ENCODE measurements at regions not wholly inside any gene's neighbourhood (a gene's known extent, or its start where the extent isn't known, plus 50 kb on each side); places are given as distances from the start of the nearest gene placed in this dataset.
"Not testable (repeated sequence)": the region's sequence is repeated elsewhere in the genome, so short reads cannot be mapped to it uniquely, and the experiment has no call there.

GRCh38 chr12:25615119-25615518 lies 62.0 kb upstream of the LMNTD1 start:
- no peak for DNase-seq

DNA sequence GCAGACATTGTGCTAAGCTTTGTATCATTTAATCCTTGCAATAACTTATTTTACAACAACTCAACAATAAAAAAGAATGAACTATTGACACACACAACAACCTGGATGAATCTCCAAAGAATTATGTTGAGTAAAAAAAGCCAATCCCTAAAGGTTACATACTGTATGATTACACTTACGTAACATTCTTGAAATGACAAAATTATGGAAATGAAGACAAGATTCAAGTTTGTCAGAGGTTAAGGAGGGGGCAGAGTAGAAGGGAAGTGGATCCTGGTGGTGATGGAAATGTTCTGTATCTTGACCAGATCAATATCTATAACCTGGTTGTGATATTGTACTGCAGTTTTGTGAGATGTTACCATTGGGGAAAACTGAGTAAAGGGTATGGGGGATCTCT lies 63.2 kb upstream of the LMNTD1 start:
- no peak for DNase-seq

- no peak for DNase-seq
Measured at GRCh38 chr12:25617991-25618390, 64.9 kb upstream of the LMNTD1 start.

DNA sequence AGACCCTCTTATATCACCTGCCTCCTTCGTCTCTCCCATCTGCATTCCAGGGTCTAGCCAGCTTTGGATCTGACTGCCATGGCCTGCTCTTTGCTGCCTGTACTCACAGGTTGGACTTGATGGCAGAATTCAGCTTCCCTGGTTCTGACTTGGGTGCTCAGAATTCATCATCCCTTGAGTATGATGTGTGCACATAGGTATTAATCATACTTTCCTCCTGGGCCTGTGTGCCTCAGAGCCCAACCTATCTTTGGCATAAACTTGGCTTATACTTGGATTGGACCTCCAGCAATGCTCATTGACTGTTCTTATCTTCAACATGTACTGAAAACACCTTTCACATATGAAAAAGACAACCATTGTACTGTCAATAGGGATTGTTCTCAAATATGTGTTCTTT lies 70.7 kb upstream of the LMNTD1 start:
- no peak for DNase-seq

DNA sequence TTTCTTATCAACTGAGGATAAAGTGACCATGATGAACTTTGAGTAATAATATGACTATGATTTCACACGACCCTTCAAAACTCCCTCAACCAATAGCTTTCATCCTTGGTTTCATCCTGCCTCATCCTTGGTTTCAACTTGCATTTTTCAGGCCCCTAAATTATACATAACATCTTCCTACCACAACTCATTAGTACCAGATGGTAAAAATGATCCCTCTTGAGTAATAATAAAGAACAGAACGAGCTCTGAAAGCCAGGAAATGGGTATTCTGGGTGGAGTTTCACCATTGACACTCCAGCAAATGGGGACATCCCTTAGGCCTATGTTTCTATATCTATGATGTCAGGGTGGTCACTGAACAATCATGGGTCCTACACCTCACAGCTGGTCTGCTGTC lies 72.1 kb upstream of the LMNTD1 start:
- no peak for DNase-seq

DNA sequence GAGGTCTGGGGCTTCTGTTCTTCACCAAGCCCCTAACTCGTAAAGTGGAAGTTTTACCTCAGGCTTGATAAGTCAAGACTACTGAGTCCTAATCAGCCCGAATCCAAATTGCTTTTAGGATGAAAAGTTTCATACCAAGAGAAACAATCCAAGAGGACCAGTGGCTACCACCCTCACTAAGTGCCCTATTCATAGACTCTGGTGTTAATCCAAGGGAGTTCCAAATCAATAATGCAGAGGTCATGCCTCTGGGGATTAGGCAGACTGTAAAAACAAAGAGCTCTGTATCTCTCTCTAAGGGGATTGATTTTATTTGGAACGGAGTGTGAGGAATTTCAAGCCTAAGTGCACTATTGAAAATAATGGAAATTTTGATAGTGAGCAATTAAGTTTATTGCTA lies 76.3 kb upstream of the LMNTD1 start:
- no peak for DNase-seq

DNA sequence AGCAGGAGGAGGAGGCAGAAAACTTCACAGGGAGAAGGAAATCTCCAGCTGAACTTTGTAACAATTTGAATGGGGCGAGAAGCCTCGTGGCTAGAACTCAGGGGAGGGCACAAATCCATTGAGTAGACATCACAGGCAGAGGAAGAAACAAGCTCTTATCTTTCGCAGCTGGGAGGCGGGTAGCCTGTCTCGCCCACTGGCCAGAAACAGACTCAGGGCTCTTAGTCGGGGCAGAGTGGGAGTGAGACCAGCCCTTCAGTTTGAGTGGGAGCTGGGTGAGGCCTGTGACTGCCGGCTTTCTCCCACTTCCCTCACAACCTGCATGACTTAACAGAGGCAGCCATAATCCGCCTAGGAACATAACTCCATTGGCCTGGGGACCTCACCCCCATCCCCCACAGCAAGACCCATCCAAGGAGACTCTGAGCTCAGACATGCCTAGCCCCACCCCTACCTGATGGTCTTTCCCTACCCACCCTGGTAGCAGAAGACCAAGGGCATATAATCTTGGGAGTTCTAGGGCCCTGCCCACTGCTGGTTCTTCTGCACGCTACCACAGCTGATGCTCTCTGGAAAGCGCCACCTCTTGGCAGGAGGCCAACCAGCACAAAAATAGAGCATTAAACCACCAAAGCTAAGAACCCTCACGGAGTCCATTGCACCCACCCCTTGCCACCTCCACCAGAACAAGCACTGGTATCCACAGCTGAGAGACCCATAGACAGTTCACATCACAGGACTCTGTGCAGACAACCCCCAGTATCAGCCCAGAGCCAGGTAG lies 77.8 kb upstream of the LMNTD1 start:
- DNase-seq = not testable (repeated sequence)

GRCh38 chr12:25633149-25633548 lies 80.1 kb upstream of the LMNTD1 start:
- not testable (repeated sequence) for DNase-seq

- no peak for DNase-seq
Measured at GRCh38 chr12:25637752-25638151, 84.7 kb upstream of the LMNTD1 start.

DNA sequence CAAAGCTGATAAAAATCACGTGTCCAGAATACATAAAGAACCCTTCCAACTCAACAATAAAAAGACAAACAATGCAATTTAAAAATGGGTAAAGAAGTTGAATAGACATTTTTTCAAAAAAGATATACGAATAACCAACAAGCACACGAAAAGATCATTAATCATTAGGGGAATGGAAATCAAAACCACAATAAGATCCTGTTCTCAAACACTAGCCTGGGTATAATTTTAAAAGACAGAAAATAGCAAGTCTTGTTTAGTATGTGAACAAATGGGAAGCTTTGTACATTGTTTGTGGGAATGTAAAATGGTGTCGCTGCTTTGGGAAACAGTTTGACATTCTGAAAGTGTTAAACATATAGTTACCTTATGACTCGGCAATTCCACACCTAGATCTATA lies 86.3 kb upstream of the LMNTD1 start:
- no peak for DNase-seq

DNA sequence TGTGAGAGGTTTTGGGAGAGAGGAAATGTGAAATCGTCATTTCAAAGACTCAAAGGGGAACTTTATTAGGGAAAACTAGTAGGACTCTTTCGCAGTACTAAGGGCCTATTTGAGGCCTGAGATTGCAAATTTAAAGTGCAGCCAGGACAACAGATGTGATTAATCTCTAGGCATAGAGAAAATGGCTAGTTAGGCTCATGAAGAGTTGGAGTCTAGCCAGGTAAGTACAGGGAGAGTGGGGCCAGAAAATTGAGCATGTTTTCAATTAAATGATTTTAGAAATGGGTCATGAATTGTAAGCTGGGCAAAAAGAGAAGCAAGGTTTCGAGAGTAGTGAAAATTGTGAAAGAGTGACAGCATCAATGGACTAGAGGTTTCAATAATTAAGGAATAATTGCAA lies 91.9 kb upstream of the LMNTD1 start:
- no peak for DNase-seq

DNA sequence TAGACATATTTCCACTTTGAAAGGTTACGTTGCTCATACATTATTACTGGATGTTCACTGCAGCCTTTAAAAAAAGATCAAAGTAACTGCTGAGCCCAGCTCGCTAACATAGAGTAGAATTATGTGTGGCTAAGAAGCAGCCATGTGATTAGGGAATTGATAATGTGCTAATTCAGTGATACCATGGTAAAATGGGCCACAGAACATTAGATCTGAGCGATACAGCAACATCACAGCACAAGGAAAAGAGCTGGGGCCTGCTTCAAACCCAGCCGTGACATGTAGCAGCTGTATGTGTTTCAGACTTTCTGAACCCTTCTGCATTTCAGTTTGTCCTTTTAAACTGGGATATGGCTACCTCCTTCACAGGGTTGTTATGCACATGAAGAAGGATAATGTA lies 92.3 kb upstream of the LMNTD1 start:
- DNase-seq = no peak

- DNase-seq = no peak
Measured at GRCh38 chr12:25651931-25652330, 98.8 kb upstream of the LMNTD1 start.

DNA sequence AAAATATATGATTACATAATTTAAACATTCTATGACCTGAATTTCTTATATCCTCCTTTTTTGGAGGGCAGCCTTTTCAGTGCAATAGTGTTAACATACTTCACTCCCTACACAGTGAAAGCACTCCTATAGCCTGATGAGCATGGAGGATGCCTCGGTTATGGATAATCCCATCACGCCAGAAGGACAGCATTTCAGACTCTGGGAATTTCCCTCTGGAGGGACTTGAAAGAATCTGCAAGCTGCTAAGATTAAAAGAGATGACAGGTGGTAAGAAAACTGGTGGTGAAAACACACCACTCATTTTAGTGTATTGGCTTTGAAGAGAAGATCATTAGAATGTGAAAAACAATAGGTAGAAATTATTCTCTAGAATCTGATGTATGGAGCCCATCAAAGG lies 99.3 kb upstream of the LMNTD1 start:
- DNase-seq = no peak

DNA sequence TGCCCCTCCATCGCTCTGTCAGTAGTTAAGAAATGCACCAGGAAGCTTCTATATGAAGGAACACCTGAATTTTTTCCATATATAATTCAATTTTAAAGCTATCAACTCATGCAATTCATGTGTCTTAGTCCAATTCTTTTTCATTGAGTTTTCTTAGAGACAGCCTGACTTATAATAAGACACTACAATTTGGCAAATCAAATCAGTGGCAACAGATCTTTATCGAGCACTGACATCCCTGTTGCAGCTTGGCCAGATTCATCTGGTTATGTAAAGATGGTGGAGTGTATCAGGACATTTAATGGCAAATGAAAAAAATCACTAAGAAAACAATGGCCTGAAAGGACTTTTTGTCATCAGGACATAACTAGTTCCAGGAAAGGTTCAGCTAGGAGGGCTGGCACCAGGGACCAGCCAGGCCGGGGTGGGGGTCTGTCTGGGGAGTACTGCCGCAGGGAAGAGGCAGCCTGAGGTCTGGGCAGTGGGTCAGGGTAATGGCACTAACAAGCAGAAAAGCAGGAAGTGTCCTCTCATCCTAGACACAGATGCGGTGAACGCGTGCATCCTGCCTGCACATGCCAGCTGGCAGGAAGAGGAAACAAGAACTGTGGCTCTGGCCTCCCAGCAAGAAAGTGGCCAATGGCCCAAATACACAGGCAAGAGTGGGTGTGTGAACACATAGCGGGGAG lies 100.5 kb upstream of the LMNTD1 start:
- DNase-seq = no peak

GRCh38 chr12:25655702-25656101 lies 102.6 kb upstream of the LMNTD1 start:
- no peak for DNase-seq

DNA sequence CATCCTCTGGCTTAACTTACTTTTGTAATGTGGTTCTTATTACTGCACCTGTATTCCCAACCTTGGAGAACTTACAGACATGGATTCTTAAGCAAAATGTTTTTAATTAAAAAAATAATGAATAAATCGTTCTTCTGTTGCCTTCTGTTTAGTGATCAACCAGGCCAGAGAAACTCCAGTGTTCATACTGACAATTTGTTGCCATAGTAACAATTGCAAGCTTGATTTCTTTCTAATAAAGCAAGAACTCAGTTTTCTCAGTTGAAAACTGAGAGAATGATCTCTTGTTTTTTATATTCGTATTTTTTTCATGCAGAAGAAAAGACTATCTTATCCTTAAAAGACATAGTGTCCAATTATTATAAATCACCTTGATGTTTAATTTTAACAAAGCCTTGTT lies 106.5 kb upstream of the LMNTD1 start:
- DNase-seq = no peak

DNA sequence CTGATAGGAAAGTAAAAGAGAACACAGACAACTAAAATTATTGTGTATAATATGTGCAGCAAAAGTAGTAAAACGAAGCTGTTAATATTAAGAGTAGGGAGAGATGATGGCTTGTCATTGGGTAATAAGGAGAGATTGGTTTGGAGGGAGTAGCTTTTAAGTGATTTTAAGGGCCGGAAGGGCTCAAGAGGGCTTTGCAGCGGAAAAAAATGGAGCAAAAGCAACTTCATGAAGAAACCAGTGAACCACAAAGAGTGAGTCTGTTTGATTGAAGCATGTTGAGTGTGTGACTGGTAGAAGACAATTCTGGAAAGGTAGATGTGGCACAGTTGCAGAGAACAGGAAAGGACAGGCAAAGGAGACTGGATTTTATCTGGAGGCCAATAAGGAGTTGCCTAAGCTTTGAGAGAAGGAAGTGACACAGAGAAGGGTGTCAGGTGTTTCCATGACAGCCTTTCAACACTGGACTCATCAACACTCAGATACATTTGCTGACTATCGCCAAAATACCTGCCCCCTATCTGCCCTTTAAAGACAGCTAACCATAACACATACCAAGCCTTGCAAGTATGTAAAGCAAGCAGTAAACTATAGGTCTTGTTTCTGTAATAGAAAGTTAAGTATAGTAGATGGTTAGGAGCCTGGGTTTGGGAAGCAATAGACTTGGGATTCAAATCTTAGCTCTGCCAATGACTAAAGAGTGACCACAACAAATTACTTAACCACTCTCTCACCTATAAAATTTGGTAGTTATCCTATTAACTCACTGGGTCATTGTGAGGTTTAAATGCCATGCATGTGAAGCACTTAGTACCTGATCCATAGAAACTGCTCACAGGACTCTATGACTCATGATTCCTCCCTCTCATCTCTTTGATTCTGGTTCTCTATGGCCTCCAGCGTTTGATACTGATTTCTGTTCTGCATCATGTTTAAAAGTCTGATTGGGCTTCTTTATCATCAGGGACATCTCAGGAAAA lies 117.3 kb upstream of the LMNTD1 start:
- no peak for DNase-seq

- no peak for DNase-seq
Measured at GRCh38 chr12:25675808-25676207, 122.7 kb upstream of the LMNTD1 start.

GRCh38 chr12:25677232-25677937 lies 124.3 kb upstream of the LMNTD1 start:
- DNase-seq = no peak

GRCh38 chr12:25681580-25681979 lies 128.5 kb upstream of the LMNTD1 start:
- no peak for DNase-seq

DNA sequence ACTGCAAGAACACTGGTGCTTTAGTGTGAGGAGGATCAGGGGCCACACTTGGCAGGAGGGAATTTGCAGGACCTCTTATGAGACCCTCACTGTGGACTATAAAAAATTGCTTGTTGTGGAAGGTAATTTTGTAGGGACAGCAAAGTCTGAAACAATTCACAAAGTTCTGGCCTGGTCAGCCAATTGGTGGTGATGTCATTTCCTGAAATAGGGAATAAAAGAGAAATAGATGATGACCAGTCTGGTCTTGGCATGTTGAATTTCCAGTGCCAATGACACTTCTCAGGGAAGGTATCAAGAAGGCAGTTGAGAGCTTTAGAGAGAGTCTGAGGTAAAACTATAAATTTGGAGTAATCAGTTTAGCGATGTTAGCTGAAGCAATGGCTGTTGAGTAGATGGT lies 129.3 kb upstream of the LMNTD1 start:
- no peak for DNase-seq

DNA sequence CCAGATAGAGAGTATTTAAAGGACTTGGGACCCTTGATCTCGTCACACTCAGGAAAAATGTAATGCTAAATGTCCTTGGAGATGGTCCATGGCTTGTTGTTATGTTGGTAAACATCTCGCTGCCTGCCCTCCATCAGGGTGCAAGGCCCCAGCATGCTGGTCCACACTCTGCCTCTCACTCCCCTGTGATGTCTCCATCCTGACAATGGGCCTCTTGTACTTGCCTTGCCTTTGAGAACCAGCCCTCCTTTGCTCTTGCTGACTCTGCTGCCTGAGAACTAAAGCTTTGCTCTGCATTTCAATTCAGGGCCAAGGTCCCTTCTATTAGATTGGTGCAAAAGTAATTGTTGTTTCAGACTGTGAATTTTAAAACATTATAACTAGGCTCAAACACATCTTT lies 131.0 kb upstream of the LMNTD1 start:
- DNase-seq = no peak

Measured in CD4-positive, alpha-beta T cell treated with Interleukin-1 beta for 1 hour (primary cell).